WERI-Rb-1 (cell line): ENCODE measurements at regions not wholly inside any gene's neighbourhood (a gene's known extent, or its start where the extent isn't known, plus 50 kb on each side); places are given as distances from the start of the nearest gene placed in this dataset.

Experiments
- DNase-seq: peaks from one replicate; pipeline ENCODE4 v3.0.0-alpha.2; 2020
- H3K27ac ChIP-seq: fragments of 250-450 bp; sonication (Bioruptor Pico); 2 replicates; pipeline ENCODE4 v1.5.1; 2020; ENCODE audit warnings: mild to moderate bottlenecking, moderate library complexity
- H3K27me3 ChIP-seq: fragments of 250-450 bp; sonication (Bioruptor Pico); 2 replicates; pipeline ENCODE4 v1.5.1; 2021; ENCODE audit warnings: mild to moderate bottlenecking, low read depth, moderate library complexity; ENCODE audit not compliant: insufficient read depth, severe bottlenecking
- H3K36me3 ChIP-seq: fragments of 250-450 bp; sonication (Bioruptor Pico); 2 replicates; pipeline ENCODE4 v1.5.1; 2020; ENCODE audit warnings: mild to moderate bottlenecking, moderate library complexity
- H3K4me3 ChIP-seq: 2 replicates; pipeline ENCODE4 v1.5.1; 2011; ENCODE audit warnings: low read depth, mild to moderate bottlenecking, control low read depth, low read length
- H3K9me3 ChIP-seq: fragments of 250-450 bp; sonication (Bioruptor Pico); 2 replicates; pipeline ENCODE4 v1.5.1; 2021; ENCODE audit warnings: mild to moderate bottlenecking, moderate library complexity; ENCODE audit not compliant: severe bottlenecking
- CTCF ChIP-seq: IDR thresholded peaks from 2 replicates; pipeline ENCODE4 v1.5.1; 2011; ENCODE audit warnings: low read depth, mild to moderate bottlenecking, control low read depth, inconsistent platforms, low read length

GRCh38 chr10:32131388-32131787, 75.2 kb upstream of the KIF5B start:
- no peak for DNase-seq
- no peak for TF ChIP-seq CTCF
- no peaks in the 10 kb centered on the region for H3K9me3 ChIP-seq
- no peak overlapping the region for H3K27ac ChIP-seq
- H3K27me3 ChIP-seq: no peaks in the 10 kb centered on the region
- no peaks in the 10 kb centered on the region for H3K36me3 ChIP-seq
- no peak overlapping the region for H3K4me3 ChIP-seq

- no peak overlapping the region for H3K4me3 ChIP-seq
- no peak overlapping the region for H3K27ac ChIP-seq
- no peaks in the 10 kb centered on the region for H3K27me3 ChIP-seq
- DNase-seq: no peak
- H3K36me3 ChIP-seq: no peaks in the 10 kb centered on the region
- TF ChIP-seq CTCF: no peak
- no peaks in the 10 kb centered on the region for H3K9me3 ChIP-seq
Measured at GRCh38 chr10:32130788-32131187, 74.6 kb upstream of the KIF5B start.

GRCh38 chr10:32125023-32125422, 68.8 kb upstream of the KIF5B start:
- no peaks in the 10 kb centered on the region for H3K9me3 ChIP-seq
- no peak for TF ChIP-seq CTCF

GRCh38 chr10:32123021-32123420, 66.8 kb upstream of the KIF5B start:
- peak; percentile 25 for DNase-seq

More at GRCh38 chr10:32125023-32125422, 68.8 kb upstream of the KIF5B start:
- Histone ChIP-seq H3K27ac (no peak overlapping the region), H3K4me3 (no peak overlapping the region), H3K27me3 (no peaks in the 10 kb centered on the region), H3K36me3 (no peaks in the 10 kb centered on the region)
- DNase-seq: no peak

GRCh38 chr10:32121648-32122047, 65.4 kb upstream of the KIF5B start:
- no peaks in the 10 kb centered on the region for H3K36me3 ChIP-seq
- no peaks in the 10 kb centered on the region for H3K27me3 ChIP-seq
- no peaks in the 10 kb centered on the region for H3K9me3 ChIP-seq
- DNase-seq: no peak
- no peak overlapping the region for H3K27ac ChIP-seq
- no peak overlapping the region for H3K4me3 ChIP-seq
- TF ChIP-seq CTCF: no peak

More at GRCh38 chr10:32123021-32123420, 66.8 kb upstream of the KIF5B start:
- H3K27me3 ChIP-seq: no peaks in the 10 kb centered on the region
- no peak overlapping the region for H3K4me3 ChIP-seq
- no peaks in the 10 kb centered on the region for H3K36me3 ChIP-seq
- H3K9me3 ChIP-seq: no peaks in the 10 kb centered on the region
- H3K27ac ChIP-seq: no peak overlapping the region
- TF ChIP-seq CTCF: no peak

GRCh38 chr10:32120147-32120546, 63.9 kb upstream of the KIF5B start:
- no peak overlapping the region for H3K4me3 ChIP-seq
- no peak overlapping the region for H3K27ac ChIP-seq
- DNase-seq: no peak
- H3K36me3 ChIP-seq: no peaks in the 10 kb centered on the region
- H3K27me3 ChIP-seq: no peaks in the 10 kb centered on the region
- no peak for TF ChIP-seq CTCF
- no peaks in the 10 kb centered on the region for H3K9me3 ChIP-seq
